ENCODE measurements at regions not wholly inside any gene's neighbourhood (a gene's known extent, or its start where the extent isn't known, plus 50 kb on each side); places are given as distances from the start of the nearest gene placed in this dataset.
"Not testable (repeated sequence)": the region's sequence is repeated elsewhere in the genome, so short reads cannot be mapped to it uniquely, and the experiment has no call there.

DNA sequence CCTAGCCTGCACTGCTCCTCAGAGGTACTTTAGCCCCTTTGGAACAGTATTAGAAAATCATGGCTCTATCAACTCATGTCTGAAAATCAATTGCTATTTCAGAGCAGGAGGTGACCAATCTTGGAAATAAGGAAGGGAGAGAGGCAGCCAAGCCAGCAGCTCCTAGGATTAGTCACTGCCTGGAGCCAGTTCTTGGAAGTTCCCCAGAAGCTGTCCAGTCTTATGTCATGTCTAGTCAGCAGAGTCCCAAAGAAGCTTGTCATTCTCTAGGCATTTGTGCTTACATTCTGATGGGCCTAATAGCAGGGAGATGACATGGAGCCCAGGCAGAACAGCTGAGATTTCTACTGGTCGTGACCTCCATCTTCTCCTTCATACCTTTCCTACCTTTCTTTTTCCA, 76.1 kb upstream of the PRSS12 start:
- not testable (repeated sequence) for TF ChIP-seq EHMT2 (IDR thresholded peaks at IDR 0.05; ENCODE audit: low read depth); POLR2A (IDR thresholded peaks at IDR 0.05; ENCODE audit: low read length); NPAS2 (CRISPR knock-in tag; IDR thresholded peaks at IDR 0.05; ENCODE audit: borderline replicate concordance); ESRRA (IDR thresholded peaks at IDR 0.05; ENCODE audit: borderline replicate concordance, low read length); MAFK (IDR thresholded peaks at IDR 0.05; ENCODE audit: partially characterized antibody); RCOR1 (IDR thresholded peaks at IDR 0.05; ENCODE audit: low read depth, low read length); RARB (CRISPR knock-in tag; IDR thresholded peaks at IDR 0.05); CEBPB (IDR thresholded peaks at IDR 0.05)
- TF ChIP-seq, protein P1, sequence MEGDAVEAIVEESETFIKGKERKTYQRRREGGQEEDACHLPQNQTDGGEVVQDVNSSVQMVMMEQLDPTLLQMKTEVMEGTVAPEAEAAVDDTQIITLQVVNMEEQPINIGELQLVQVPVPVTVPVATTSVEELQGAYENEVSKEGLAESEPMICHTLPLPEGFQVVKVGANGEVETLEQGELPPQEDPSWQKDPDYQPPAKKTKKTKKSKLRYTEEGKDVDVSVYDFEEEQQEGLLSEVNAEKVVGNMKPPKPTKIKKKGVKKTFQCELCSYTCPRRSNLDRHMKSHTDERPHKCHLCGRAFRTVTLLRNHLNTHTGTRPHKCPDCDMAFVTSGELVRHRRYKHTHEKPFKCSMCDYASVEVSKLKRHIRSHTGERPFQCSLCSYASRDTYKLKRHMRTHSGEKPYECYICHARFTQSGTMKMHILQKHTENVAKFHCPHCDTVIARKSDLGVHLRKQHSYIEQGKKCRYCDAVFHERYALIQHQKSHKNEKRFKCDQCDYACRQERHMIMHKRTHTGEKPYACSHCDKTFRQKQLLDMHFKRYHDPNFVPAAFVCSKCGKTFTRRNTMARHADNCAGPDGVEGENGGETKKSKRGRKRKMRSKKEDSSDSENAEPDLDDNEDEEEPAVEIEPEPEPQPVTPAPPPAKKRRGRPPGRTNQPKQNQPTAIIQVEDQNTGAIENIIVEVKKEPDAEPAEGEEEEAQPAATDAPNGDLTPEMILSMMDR (IDR thresholded peaks at IDR 0.05), result not testable (repeated sequence)
- TF ChIP-seq, protein P2, sequence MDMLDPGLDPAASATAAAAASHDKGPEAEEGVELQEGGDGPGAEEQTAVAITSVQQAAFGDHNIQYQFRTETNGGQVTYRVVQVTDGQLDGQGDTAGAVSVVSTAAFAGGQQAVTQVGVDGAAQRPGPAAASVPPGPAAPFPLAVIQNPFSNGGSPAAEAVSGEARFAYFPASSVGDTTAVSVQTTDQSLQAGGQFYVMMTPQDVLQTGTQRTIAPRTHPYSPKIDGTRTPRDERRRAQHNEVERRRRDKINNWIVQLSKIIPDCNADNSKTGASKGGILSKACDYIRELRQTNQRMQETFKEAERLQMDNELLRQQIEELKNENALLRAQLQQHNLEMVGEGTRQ (IDR thresholded peaks at IDR 0.05), result not testable (repeated sequence)

Measured in A549 (cell line).